OCI-LY1 (cell line): ENCODE measurements at regions not wholly inside any gene's neighbourhood (a gene's known extent, or its start where the extent isn't known, plus 50 kb on each side); places are given as distances from the start of the nearest gene placed in this dataset.

Experiments used
- CTCF ChIP-seq: fragments of 200-600 bp; sonication (generic), shearing (Covaris generic); IDR thresholded peaks from 2 replicates; pipeline ENCODE4 v1.5.1; 2017; ENCODE audit warnings: mild to moderate bottlenecking, antibody characterized with exemption, low read length, moderate library complexity, mixed read lengths
- EZH2 ChIP-seq: fragments of 200-600 bp; sonication (generic), shearing (Covaris generic); IDR thresholded peaks from 2 replicates; pipeline ENCODE4 v1.8.0; 2017; ENCODE audit warnings: borderline replicate concordance, mixed run types, mild to moderate bottlenecking, antibody characterized with exemption, low read length, moderate library complexity, mixed read lengths

GRCh38 chr4:153113838-153114105 is 90.5 kb upstream of the TRIM2 start:
- no peak for TF ChIP-seq CTCF
- no peak for TF ChIP-seq EZH2
